ENCODE measurements at regions not wholly inside any gene's neighbourhood (a gene's known extent, or its start where the extent isn't known, plus 50 kb on each side); places are given as distances from the start of the nearest gene placed in this dataset.

DNA sequence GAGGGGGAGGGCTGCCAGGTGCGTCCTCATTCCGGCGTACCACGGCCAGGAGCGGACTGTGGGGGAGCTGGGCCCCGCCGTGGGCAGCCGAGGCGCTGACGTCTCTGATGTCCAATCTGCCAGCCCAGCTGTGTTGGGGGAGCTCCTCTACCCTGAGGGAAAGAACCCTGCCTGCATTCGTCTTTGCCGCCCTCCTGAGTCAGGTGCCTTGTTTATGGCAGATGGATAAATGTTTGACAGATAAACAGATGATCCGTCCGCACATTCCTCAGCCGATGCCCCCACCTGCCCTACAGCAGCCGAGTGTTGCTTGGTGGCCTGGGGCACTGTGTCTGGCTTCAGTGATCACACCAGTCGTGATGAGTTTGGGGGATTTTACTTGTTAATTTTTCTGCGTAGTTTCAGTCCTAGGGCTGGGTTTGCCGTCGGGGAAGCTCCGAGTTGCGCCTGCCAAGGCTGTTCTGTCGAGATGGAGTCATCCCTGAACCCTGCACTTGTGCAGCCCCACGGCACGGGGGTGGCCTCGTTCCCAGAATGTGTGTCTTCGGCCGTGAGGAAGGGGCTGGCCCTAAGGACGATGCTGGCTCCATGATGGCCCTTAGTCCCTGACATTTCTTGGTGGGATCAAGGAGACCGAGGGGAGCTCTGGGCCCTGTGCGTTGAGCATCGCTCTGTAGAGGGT lies 1083.9 kb downstream of the BRD1 start:
- Mint-ChIP-seq H3K4me3 (no peak overlapping the region), H3K9me3 (no peaks in the 10 kb centered on the region), H3K36me3 (ENCODE audit: low read depth) (no peaks in the 10 kb centered on the region), H3K4me1 (no peaks in the 10 kb centered on the region), H3K27me3 (ENCODE audit: low read depth) (no peaks in the 10 kb centered on the region), H3K27ac (ENCODE audit: unreplicated experiment) (peak overlapping the region; percentile 12)
- TF ChIP-seq, protein P1, sequence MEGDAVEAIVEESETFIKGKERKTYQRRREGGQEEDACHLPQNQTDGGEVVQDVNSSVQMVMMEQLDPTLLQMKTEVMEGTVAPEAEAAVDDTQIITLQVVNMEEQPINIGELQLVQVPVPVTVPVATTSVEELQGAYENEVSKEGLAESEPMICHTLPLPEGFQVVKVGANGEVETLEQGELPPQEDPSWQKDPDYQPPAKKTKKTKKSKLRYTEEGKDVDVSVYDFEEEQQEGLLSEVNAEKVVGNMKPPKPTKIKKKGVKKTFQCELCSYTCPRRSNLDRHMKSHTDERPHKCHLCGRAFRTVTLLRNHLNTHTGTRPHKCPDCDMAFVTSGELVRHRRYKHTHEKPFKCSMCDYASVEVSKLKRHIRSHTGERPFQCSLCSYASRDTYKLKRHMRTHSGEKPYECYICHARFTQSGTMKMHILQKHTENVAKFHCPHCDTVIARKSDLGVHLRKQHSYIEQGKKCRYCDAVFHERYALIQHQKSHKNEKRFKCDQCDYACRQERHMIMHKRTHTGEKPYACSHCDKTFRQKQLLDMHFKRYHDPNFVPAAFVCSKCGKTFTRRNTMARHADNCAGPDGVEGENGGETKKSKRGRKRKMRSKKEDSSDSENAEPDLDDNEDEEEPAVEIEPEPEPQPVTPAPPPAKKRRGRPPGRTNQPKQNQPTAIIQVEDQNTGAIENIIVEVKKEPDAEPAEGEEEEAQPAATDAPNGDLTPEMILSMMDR (conservative IDR thresholded peaks at IDR 0.05): no peak
- DNase-seq (ENCODE audit: low read depth, low spot score): no peak

DNA sequence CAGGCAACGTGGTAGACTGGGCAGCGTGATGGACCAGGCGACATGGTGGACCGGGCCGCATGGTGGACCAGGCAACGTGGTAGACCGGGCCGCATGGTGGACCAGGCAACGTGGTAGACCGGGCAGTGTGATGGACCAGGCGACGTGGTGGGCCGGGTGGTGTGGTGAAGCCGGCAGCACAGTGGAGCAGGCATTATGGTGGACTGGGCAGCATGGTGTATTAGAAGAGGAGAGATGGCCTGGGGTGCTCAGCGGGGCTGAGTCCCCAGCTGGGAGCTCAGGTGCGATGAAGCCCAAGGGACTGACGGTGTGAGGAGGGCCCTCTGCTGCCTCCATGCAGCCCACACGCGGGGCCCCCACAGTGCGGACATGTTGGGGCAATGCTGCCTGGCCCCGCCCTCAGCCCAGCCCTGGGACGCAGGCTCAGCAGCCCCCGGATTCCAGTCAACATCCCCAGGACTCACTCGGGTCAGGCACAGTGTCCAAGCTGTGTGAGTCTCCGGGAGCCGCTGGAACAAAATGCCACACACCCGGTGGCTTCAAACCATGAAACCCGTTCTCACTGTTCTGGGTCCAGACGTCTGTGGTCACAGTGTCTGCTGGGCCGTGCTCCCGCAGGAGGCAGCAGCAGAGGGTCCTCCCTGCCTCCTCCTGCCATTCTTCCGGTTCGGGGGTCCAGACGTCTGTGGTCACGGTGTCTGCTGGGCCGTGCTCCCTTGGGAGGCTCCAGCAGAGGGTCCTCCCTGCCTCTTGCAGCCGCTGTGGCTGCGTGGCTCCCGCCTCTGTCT lies 1084.9 kb downstream of the BRD1 start:
- TF ChIP-seq, protein P1 (conservative IDR thresholded peaks at IDR 0.05): no peak
- no peaks in the 10 kb centered on the region for H3K27me3 Mint-ChIP-seq (ENCODE audit: low read depth)
- peak overlapping the region; percentile 45 for H3K27ac Mint-ChIP-seq (ENCODE audit: unreplicated experiment)
- DNase-seq (ENCODE audit: low read depth, low spot score): no peak
- no peak overlapping the region for H3K4me3 Mint-ChIP-seq
- no peaks in the 10 kb centered on the region for H3K9me3 Mint-ChIP-seq
- H3K36me3 Mint-ChIP-seq (ENCODE audit: low read depth): no peaks in the 10 kb centered on the region
- no peaks in the 10 kb centered on the region for H3K4me1 Mint-ChIP-seq

DNA sequence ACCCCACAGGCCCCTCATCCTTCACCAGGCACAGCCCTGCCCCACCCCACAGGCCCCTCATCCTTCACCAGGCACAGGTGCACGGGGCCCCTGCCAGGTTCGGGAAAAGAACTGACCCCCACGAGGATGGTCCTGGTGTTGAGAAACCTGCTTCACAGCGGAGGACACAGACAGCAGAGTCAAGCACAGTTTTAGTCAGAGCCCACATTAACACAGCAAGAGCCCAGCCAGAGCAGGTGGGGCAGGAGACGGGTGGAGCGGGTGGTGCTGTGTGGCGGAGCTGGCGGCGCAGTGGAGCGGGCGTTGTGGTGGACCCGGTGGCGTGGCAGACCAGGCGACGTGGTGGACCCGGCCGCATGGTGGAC lies 1085.5 kb downstream of the BRD1 start:
- H3K27me3 Mint-ChIP-seq (ENCODE audit: low read depth): no peaks in the 10 kb centered on the region
- H3K36me3 Mint-ChIP-seq (ENCODE audit: low read depth): no peaks in the 10 kb centered on the region
- H3K27ac Mint-ChIP-seq (ENCODE audit: unreplicated experiment): no peak overlapping the region
- H3K4me3 Mint-ChIP-seq: no peak overlapping the region
- TF ChIP-seq, protein P1 (conservative IDR thresholded peaks at IDR 0.05): no peak
- no peaks in the 10 kb centered on the region for H3K9me3 Mint-ChIP-seq
- no peaks in the 10 kb centered on the region for H3K4me1 Mint-ChIP-seq
- no peak for DNase-seq (ENCODE audit: low read depth, low spot score)

DNA sequence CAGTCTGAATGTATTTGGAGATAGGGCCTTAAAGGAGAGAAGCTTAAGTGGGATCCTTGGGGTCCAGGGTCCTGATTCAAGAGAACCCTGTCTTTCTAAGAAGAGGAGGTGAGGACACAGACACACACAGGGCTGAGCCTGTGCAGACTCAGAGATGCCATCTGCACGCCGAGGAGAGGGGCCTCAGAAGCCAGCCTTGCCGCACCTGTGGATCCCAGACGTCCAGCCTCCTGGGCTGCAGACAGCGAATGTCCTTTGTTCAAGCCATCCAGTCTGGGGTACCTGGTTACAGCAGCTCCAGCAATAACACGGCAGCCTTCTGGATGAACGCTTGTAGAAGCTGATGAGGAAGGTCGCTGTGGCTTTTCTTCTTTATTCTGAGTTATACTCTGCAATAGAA lies 1086.1 kb downstream of the BRD1 start:
- Mint-ChIP-seq H3K27me3 (ENCODE audit: low read depth) (no peaks in the 10 kb centered on the region), H3K27ac (ENCODE audit: unreplicated experiment) (no peak overlapping the region), H3K4me3 (no peak overlapping the region), H3K4me1 (no peaks in the 10 kb centered on the region), H3K9me3 (no peaks in the 10 kb centered on the region), H3K36me3 (ENCODE audit: low read depth) (no peaks in the 10 kb centered on the region)
- TF ChIP-seq, protein P1 (conservative IDR thresholded peaks at IDR 0.05): no peak
- no peak for DNase-seq (ENCODE audit: low read depth, low spot score)

DNA sequence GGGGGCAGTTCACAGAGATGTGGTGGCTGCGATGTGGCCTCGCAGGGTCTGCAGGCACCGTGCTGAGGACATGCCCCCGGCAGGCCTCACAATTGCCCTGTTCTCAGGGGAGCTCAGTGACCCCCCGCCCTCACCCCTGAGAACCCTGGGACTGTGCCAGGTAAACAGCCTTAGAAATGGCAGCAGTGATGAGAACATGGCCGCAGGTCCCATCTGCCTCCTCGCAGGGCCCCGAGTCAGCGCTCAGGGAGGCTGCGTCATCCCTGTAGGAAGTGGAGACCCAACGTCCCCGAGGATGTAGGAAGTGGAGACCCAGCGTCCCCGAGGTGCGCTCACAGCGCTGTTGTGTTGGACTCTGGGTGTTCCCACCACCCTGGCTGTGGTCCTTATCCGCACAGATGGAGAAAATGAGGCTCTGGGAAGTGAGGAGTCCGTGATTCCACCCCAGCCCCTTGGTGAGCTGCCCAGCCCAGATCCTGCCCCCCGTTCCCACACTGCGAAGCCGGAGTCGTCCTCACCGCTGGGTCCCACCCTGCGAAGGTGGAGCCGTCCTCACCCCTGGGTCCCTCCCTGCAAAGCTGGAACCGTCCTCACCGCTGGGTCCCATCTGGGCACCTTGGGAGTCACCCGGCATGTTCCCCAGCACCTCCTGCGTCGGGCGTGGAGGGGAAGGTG lies 1086.8 kb downstream of the BRD1 start:
- Mint-ChIP-seq H3K36me3 (ENCODE audit: low read depth) (no peaks in the 10 kb centered on the region), H3K9me3 (no peaks in the 10 kb centered on the region), H3K4me1 (no peaks in the 10 kb centered on the region), H3K27ac (ENCODE audit: unreplicated experiment) (peak overlapping the region; percentile 35), H3K27me3 (ENCODE audit: low read depth) (no peaks in the 10 kb centered on the region), H3K4me3 (no peak overlapping the region)
- DNase-seq (ENCODE audit: low read depth, low spot score): no peak
- TF ChIP-seq, protein P1 (conservative IDR thresholded peaks at IDR 0.05): no peak

Data from neural crest cell (in vitro differentiated cells).